ENCODE measurements at regions not wholly inside any gene's neighbourhood (a gene's known extent, or its start where the extent isn't known, plus 50 kb on each side); places are given as distances from the start of the nearest gene placed in this dataset.

- TF ChIP-seq SOX15 (CRISPR knock-in tag; IDR thresholded peaks at IDR 0.05), result no peak
- no peak for TF ChIP-seq ATF6 (CRISPR knock-in tag; IDR thresholded peaks at IDR 0.05)
- TF ChIP-seq TEAD1 (CRISPR knock-in tag; IDR thresholded peaks at IDR 0.05), result no peak
- no peak for TF ChIP-seq E2F5 (CRISPR knock-in tag; IDR thresholded peaks at IDR 0.05)
- no peak for TF ChIP-seq ZNF121 (CRISPR knock-in tag; IDR thresholded peaks at IDR 0.05)
- no peak for TF ChIP-seq ZNF317 (CRISPR knock-in tag; IDR thresholded peaks at IDR 0.05; ENCODE audit: borderline replicate concordance, low read depth)
- TF ChIP-seq RORB (CRISPR knock-in tag; IDR thresholded peaks at IDR 0.05), result no peak
- no peak for TF ChIP-seq EMX1 (CRISPR knock-in tag; IDR thresholded peaks at IDR 0.05)
- TF ChIP-seq ZNF423 (CRISPR knock-in tag; IDR thresholded peaks at IDR 0.05), result no peak
- no peak for TF ChIP-seq E2F4 (CRISPR knock-in tag; IDR thresholded peaks at IDR 0.05; ENCODE audit: borderline replicate concordance, low read depth)
These were observed 284.4 kb upstream of the PHYHIPL start (continued) for GRCh38 chr10:58892031-58892531.

GRCh38 chr10:58894929-58895328 lies 281.5 kb upstream of the PHYHIPL start:
- Mint-ChIP-seq H3K9me3 (peaks cover 5% of the 10 kb centered on the region), H3K36me3 (no peaks in the 10 kb centered on the region), H3K27me3 (ENCODE audit: low read depth) (no peaks in the 10 kb centered on the region), H3K4me3 (no peak overlapping the region), H3K27ac (no peak overlapping the region), H3K4me1 (peaks cover 30% of the 10 kb centered on the region)
- POLR2A ChIA-PET, result no interaction called here
- ATAC-seq, result peak; percentile 75
- TF ChIP-seq FOXP4 (CRISPR knock-in tag; IDR thresholded peaks at IDR 0.05), result no peak
- DNase-seq (ENCODE audit: low spot score), result no peak
- CTCF ChIA-PET, result interaction anchor here (0.6 to 1.7 kb wide), 3 partner anchors 23 to 364 kb away, joined by 3 read pairs; no protein-coding TSS in a partner anchor

GRCh38 chr10:58896229-58896628 lies 280.2 kb upstream of the PHYHIPL start:
- POLR2A ChIA-PET, result no interaction called here
- Mint-ChIP-seq H3K4me3 (no peak overlapping the region), H3K9me3 (peaks cover 11% of the 10 kb centered on the region), H3K27ac (no peak overlapping the region), H3K27me3 (ENCODE audit: low read depth) (no peaks in the 10 kb centered on the region), H3K36me3 (no peaks in the 10 kb centered on the region), H3K4me1 (peaks cover 27% of the 10 kb centered on the region)
- DNase-seq (ENCODE audit: low spot score) (no peak), ATAC-seq (no peak)
- CTCF ChIA-PET, result no interaction called here
- TF ChIP-seq ZNF416 (CRISPR knock-in tag; IDR thresholded peaks at IDR 0.05), result no peak
- no peak for TF ChIP-seq IRF2 (CRISPR knock-in tag; IDR thresholded peaks at IDR 0.05; ENCODE audit: borderline replicate concordance, low read depth)
- no peak for TF ChIP-seq ELF4 (CRISPR knock-in tag; IDR thresholded peaks at IDR 0.05; ENCODE audit: low read depth)
- TF ChIP-seq E2F5 (CRISPR knock-in tag; IDR thresholded peaks at IDR 0.05), result no peak
- no peak for TF ChIP-seq ZNF263 (CRISPR knock-in tag; IDR thresholded peaks at IDR 0.05; ENCODE audit: low read depth)
- no peak for TF ChIP-seq E2F1 (CRISPR knock-in tag; IDR thresholded peaks at IDR 0.05)
- TF ChIP-seq KAT7 (CRISPR knock-in tag; IDR thresholded peaks at IDR 0.05; ENCODE audit: borderline replicate concordance), result no peak
- TF ChIP-seq MYBL2 (CRISPR knock-in tag; IDR thresholded peaks at IDR 0.05), result no peak
- TF ChIP-seq MAX (CRISPR knock-in tag; IDR thresholded peaks at IDR 0.05), result no peak
- no peak for TF ChIP-seq RELA (CRISPR knock-in tag; IDR thresholded peaks at IDR 0.05; ENCODE audit: borderline replicate concordance)
- no peak for TF ChIP-seq TCF7 (CRISPR knock-in tag; IDR thresholded peaks at IDR 0.05; ENCODE audit: low read depth)
- no peak for TF ChIP-seq E2F4 (CRISPR knock-in tag; IDR thresholded peaks at IDR 0.05; ENCODE audit: borderline replicate concordance, low read depth)
- TF ChIP-seq SOX15 (CRISPR knock-in tag; IDR thresholded peaks at IDR 0.05), result no peak
- no peak for TF ChIP-seq ZNF317 (CRISPR knock-in tag; IDR thresholded peaks at IDR 0.05; ENCODE audit: borderline replicate concordance, low read depth)
- TF ChIP-seq FOXP4 (CRISPR knock-in tag; IDR thresholded peaks at IDR 0.05), result no peak
